ENCODE measurements at regions not wholly inside any gene's neighbourhood (a gene's known extent, or its start where the extent isn't known, plus 50 kb on each side); places are given as distances from the start of the nearest gene placed in this dataset.

DNA sequence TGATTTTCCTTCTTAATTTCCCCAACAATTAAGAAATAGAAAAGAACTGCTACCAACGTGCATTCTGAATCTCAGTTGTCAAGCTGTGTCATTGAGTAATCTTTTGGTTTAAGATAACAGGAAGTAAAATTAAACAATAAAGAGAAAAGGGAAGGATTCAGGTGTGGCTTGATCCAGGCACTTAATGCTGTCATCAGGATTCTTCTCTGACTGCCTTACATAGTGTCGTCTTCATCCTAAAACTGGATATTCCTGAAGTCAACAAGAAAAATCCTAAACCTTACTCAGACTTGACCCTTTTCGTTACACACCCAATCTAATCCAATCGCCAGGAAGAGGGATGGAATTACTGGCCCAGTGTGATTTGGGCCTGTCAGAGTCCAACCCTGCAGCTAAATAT, 443.8 kb downstream of the MED13L start:
- TF ChIP-seq POLR2AphosphoS5 (IDR thresholded peaks at IDR 0.05; ENCODE audit: control insufficient read depth, insufficient read depth, low read depth, low read length) (no peak), CBX8 (IDR thresholded peaks at IDR 0.05; ENCODE audit: borderline replicate concordance, extremely low read depth, low read depth, low read length, poor library complexity, severe bottlenecking) (no peak), TCFL5 (CRISPR knock-in tag; conservative IDR thresholded peaks at IDR 0.05) (no peak), STAT5B (CRISPR knock-in tag; IDR thresholded peaks at IDR 0.05) (no peak), POLR2A (conservative IDR thresholded peaks at IDR 0.05) (no peak), MAZ (CRISPR knock-in tag; conservative IDR thresholded peaks at IDR 0.05 in 1 of 2, IDR thresholded peaks at IDR 0.05 in 1 of 2) (no peak)
- TF ChIP-seq, protein P1, sequence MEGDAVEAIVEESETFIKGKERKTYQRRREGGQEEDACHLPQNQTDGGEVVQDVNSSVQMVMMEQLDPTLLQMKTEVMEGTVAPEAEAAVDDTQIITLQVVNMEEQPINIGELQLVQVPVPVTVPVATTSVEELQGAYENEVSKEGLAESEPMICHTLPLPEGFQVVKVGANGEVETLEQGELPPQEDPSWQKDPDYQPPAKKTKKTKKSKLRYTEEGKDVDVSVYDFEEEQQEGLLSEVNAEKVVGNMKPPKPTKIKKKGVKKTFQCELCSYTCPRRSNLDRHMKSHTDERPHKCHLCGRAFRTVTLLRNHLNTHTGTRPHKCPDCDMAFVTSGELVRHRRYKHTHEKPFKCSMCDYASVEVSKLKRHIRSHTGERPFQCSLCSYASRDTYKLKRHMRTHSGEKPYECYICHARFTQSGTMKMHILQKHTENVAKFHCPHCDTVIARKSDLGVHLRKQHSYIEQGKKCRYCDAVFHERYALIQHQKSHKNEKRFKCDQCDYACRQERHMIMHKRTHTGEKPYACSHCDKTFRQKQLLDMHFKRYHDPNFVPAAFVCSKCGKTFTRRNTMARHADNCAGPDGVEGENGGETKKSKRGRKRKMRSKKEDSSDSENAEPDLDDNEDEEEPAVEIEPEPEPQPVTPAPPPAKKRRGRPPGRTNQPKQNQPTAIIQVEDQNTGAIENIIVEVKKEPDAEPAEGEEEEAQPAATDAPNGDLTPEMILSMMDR (IDR thresholded peaks at IDR 0.05 in 2 of 3, conservative IDR thresholded peaks at IDR 0.05 in 1 of 3; ENCODE audit: insufficient read depth in 2 of 3, low read depth in 1 of 3, low read length in 3 of 3) = no peak
- TF ChIP-seq, protein P2, sequence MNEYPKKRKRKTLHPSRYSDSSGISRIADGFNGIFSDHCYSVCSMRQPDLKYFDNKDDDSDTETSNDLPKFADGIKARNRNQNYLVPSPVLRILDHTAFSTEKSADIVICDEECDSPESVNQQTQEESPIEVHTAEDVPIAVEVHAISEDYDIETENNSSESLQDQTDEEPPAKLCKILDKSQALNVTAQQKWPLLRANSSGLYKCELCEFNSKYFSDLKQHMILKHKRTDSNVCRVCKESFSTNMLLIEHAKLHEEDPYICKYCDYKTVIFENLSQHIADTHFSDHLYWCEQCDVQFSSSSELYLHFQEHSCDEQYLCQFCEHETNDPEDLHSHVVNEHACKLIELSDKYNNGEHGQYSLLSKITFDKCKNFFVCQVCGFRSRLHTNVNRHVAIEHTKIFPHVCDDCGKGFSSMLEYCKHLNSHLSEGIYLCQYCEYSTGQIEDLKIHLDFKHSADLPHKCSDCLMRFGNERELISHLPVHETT (CRISPR knock-in tag; conservative IDR thresholded peaks at IDR 0.05 in 1 of 2, IDR thresholded peaks at IDR 0.05 in 1 of 2) = no peak

Measured in K562 (cell line).